ENCODE measurements at regions not wholly inside any gene's neighbourhood (a gene's known extent, or its start where the extent isn't known, plus 50 kb on each side); places are given as distances from the start of the nearest gene placed in this dataset.

GRCh38 chr3:118057086-118057485 lies 977.6 kb downstream of the IGSF11 start:
- no peak for DNase-seq

GRCh38 chr3:118059096-118059495 lies 975.5 kb downstream of the IGSF11 start:
- no peak for DNase-seq

GRCh38 chr3:118067439-118067838 lies 967.2 kb downstream of the IGSF11 start:
- no peak for DNase-seq

GRCh38 chr3:118075873-118076272 lies 958.8 kb downstream of the IGSF11 start:
- no peak for DNase-seq

- no peak for DNase-seq
These were observed 957.3 kb downstream of the IGSF11 start for GRCh38 chr3:118077332-118077731.

- peak; percentile 48 for DNase-seq
These were observed 953.8 kb downstream of the IGSF11 start for GRCh38 chr3:118080889-118081288.

- no peak for DNase-seq
These were observed 946.0 kb downstream of the IGSF11 start for GRCh38 chr3:118088696-118089095.

- DNase-seq: no peak
These were observed 945.1 kb downstream of the IGSF11 start for GRCh38 chr3:118089563-118089962.

GRCh38 chr3:118097226-118097625 lies 937.4 kb downstream of the IGSF11 start:
- DNase-seq: no peak

GRCh38 chr3:118097660-118098059 lies 937.0 kb downstream of the IGSF11 start:
- no peak for DNase-seq

- DNase-seq: no peak
These were observed 935.8 kb downstream of the IGSF11 start for GRCh38 chr3:118098827-118099226.

GRCh38 chr3:118101891-118102290 lies 932.8 kb downstream of the IGSF11 start:
- no peak for DNase-seq

GRCh38 chr3:118102737-118103136 lies 931.9 kb downstream of the IGSF11 start:
- no peak for DNase-seq

- no peak for DNase-seq
These were observed 926.4 kb downstream of the IGSF11 start for GRCh38 chr3:118108201-118108600.

- DNase-seq: no peak
These were observed 925.9 kb downstream of the IGSF11 start for GRCh38 chr3:118108769-118109168.

GRCh38 chr3:118110211-118110610 lies 924.4 kb downstream of the IGSF11 start:
- no peak for DNase-seq

GRCh38 chr3:118116991-118117390 lies 917.7 kb downstream of the IGSF11 start:
- no peak for DNase-seq

- DNase-seq: no peak
These were observed 907.9 kb downstream of the IGSF11 start for GRCh38 chr3:118126751-118127150.

GRCh38 chr3:118127992-118128391 lies 906.7 kb downstream of the IGSF11 start:
- no peak for DNase-seq

- DNase-seq: peak; percentile 21
These were observed 905.8 kb downstream of the IGSF11 start for GRCh38 chr3:118128886-118129285.

GRCh38 chr3:118137778-118138177 lies 896.9 kb downstream of the IGSF11 start:
- DNase-seq: no peak

- DNase-seq: no peak
These were observed 889.7 kb downstream of the IGSF11 start for GRCh38 chr3:118144919-118145318.

- no peak for DNase-seq
These were observed 887.8 kb downstream of the IGSF11 start for GRCh38 chr3:118146658-118147375.

GRCh38 chr3:118151164-118151563 lies 883.5 kb downstream of the IGSF11 start:
- DNase-seq: no peak

All from muscle of arm (tissue), 1 donor.